Neural progenitor cell (in vitro differentiated cells): ENCODE measurements at regions not wholly inside any gene's neighbourhood (a gene's known extent, or its start where the extent isn't known, plus 50 kb on each side); places are given as distances from the start of the nearest gene placed in this dataset.

ENCODE experiments used
- DNase-seq: peaks from one replicate; pipeline ENCODE4 v3.0.0-alpha.2; 2016; ENCODE audit warnings: low spot score
- H2AFZ ChIP-seq: fragments of 200-600 bp; sonication (generic); replicated peaks from 2 replicates; pipeline ENCODE4 v1.6.1; 2016; ENCODE audit warnings: antibody characterized with exemption
- H3F3A ChIP-seq: fragments of 200-600 bp; sonication (generic); 2 replicates; pipeline ENCODE4 v1.6.1; 2016; ENCODE audit warnings: antibody characterized with exemption, low read depth
- H3K27ac ChIP-seq: fragments of 200-600 bp; sonication (generic); 2 replicates; pipeline ENCODE4 v1.5.1; 2016; ENCODE audit warnings: mild to moderate bottlenecking
- H3K27me3 ChIP-seq: fragments of 200-600 bp; sonication (generic); 2 replicates; pipeline ENCODE4 v1.6.1; 2016; ENCODE audit warnings: mild to moderate bottlenecking, moderate library complexity
- H3K36me3 ChIP-seq: fragments of 200-600 bp; sonication (generic); 2 replicates; pipeline ENCODE4 v1.5.1; 2016
- H3K4me1 ChIP-seq: fragments of 200-600 bp; sonication (generic); 2 replicates; pipeline ENCODE4 v1.6.1; 2016; ENCODE audit warnings: mixed run types
- H3K4me2 ChIP-seq: fragments of 200-600 bp; sonication (generic); 2 replicates; pipeline ENCODE4 v1.6.1; 2016
- H3K4me3 ChIP-seq: fragments of 200-600 bp; sonication (generic); 2 replicates; pipeline ENCODE4 v1.5.1; 2016
- H3K79me2 ChIP-seq: fragments of 200-600 bp; sonication (generic); 2 replicates; pipeline ENCODE4 v1.6.1; 2016; ENCODE audit warnings: low read depth
- H3K9ac ChIP-seq: fragments of 200-600 bp; sonication (generic); 2 replicates; pipeline ENCODE4 v1.6.1; 2016
- H3K9me3 ChIP-seq: fragments of 200-600 bp; sonication (generic); 2 replicates; pipeline ENCODE4 v1.5.1; 2016; ENCODE audit warnings: low read depth
- H4K20me1 ChIP-seq: fragments of 200-600 bp; sonication (generic); 2 replicates; pipeline ENCODE4 v1.6.1; 2016; ENCODE audit warnings: low read depth
- H3K27ac Mint-ChIP-seq: 3 replicates; pipeline ENCODE4 v1.8.0; 2021; ENCODE audit warnings: mixed read lengths
- H3K27me3 Mint-ChIP-seq: 2 replicates; pipeline ENCODE4 v1.8.0; 2022; ENCODE audit warnings: low read depth, mild to moderate bottlenecking, inconsistent platforms, moderate library complexity, mixed read lengths; ENCODE audit not compliant: insufficient read depth
- H3K36me3 Mint-ChIP-seq: 3 replicates; pipeline ENCODE4 v1.8.0; 2021; ENCODE audit warnings: mixed read lengths
- H3K4me1 Mint-ChIP-seq: 3 replicates; pipeline ENCODE4 v1.8.0; 2021; ENCODE audit warnings: mixed read lengths
- H3K4me3 Mint-ChIP-seq: 3 replicates; pipeline ENCODE4 v1.8.0; 2021; ENCODE audit warnings: mild to moderate bottlenecking, moderate library complexity, mixed read lengths
- H3K9me3 Mint-ChIP-seq: 3 replicates; pipeline ENCODE4 v1.8.0; 2020; ENCODE audit warnings: mixed read lengths
- EZH2 ChIP-seq: fragments of 200-600 bp; sonication (generic); IDR thresholded peaks from 2 replicates; pipeline ENCODE4 v1.6.1; 2017; ENCODE audit warnings: antibody characterized with exemption, mild to moderate bottlenecking, moderate library complexity
- EZH2phosphoT487 ChIP-seq: fragments of 200-600 bp; sonication (generic); IDR thresholded peaks from 2 replicates; pipeline ENCODE4 v1.6.1; 2017; ENCODE audit warnings: antibody characterized with exemption
- TF ChIP-seq, protein P1 (sequence below): fragments of 200-600 bp; sonication (generic); IDR thresholded peaks from 2 replicates; pipeline ENCODE4 v1.5.1; 2017; ENCODE audit warnings: antibody characterized with exemption, mild to moderate bottlenecking

DNA sequence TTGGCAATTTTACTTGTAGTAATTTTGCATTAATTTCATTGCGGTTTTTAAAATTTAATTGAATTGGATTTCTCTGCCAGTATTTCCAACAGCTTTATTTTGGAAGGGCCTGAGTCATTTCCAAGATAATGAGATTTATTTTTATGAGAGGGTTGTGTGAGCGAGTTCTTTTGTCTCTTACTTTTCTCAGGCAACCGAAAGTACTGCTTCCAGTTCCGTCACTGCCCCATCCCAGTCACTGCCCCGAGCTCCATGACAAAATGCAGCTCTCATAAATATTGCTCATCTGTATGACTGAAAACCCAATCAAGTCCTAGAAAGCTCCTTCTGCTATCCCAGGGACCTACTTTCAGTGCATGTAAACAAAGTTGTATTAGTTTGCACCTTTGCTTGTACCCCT, 468.4 kb upstream of the SEMA3D start:
- Histone ChIP-seq H3K9ac (no peak overlapping the region), H3K4me3 (no peak overlapping the region), H3K79me2 (no peaks in the 10 kb centered on the region), H3K27ac (no peak overlapping the region), H3K4me2 (no peak overlapping the region), H3F3A (no peaks in the 10 kb centered on the region), H3K9me3 (no peaks in the 10 kb centered on the region), H3K36me3 (no peaks in the 10 kb centered on the region), H3K4me1 (no peaks in the 10 kb centered on the region), H2AFZ (peak overlapping the region; percentile 46), H3K27me3 (no peaks in the 10 kb centered on the region), H4K20me1 (no peaks in the 10 kb centered on the region)
- H3K9me3 Mint-ChIP-seq = no peaks in the 10 kb centered on the region
- H3K36me3 Mint-ChIP-seq = no peaks in the 10 kb centered on the region
- H3K27ac Mint-ChIP-seq = no peak overlapping the region
- no peaks in the 10 kb centered on the region for H3K27me3 Mint-ChIP-seq
- H3K4me3 Mint-ChIP-seq = no peak overlapping the region
- no peaks in the 10 kb centered on the region for H3K4me1 Mint-ChIP-seq
- TF ChIP-seq, protein P1, sequence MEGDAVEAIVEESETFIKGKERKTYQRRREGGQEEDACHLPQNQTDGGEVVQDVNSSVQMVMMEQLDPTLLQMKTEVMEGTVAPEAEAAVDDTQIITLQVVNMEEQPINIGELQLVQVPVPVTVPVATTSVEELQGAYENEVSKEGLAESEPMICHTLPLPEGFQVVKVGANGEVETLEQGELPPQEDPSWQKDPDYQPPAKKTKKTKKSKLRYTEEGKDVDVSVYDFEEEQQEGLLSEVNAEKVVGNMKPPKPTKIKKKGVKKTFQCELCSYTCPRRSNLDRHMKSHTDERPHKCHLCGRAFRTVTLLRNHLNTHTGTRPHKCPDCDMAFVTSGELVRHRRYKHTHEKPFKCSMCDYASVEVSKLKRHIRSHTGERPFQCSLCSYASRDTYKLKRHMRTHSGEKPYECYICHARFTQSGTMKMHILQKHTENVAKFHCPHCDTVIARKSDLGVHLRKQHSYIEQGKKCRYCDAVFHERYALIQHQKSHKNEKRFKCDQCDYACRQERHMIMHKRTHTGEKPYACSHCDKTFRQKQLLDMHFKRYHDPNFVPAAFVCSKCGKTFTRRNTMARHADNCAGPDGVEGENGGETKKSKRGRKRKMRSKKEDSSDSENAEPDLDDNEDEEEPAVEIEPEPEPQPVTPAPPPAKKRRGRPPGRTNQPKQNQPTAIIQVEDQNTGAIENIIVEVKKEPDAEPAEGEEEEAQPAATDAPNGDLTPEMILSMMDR = no peak
- TF ChIP-seq EZH2phosphoT487 (no peak), EZH2 (no peak)
- no peak for DNase-seq

DNA sequence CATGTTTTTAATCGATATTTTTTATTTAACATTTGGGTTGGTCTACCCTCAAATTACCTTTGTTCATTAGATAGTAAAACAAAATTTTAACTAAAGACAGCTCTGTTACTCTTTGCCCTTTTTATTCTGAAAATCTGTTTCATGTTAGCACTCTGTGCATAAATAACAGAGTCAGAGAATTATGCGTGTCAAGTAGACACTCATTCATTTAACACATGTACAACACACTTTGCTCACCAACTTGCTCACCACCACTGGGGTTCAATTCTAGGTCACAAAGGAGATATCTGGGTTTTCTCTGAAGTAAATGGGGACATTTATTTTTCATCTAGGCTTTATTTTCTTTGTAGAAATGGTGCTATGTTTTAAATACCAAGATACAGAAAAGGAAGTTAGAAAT, 457.4 kb upstream of the SEMA3D start:
- Histone ChIP-seq H3K36me3 (no peaks in the 10 kb centered on the region), H3K79me2 (no peaks in the 10 kb centered on the region), H3K4me3 (no peak overlapping the region), H3K9ac (no peak overlapping the region), H4K20me1 (no peaks in the 10 kb centered on the region), H3K27me3 (no peaks in the 10 kb centered on the region), H3F3A (no peaks in the 10 kb centered on the region), H3K4me1 (no peaks in the 10 kb centered on the region), H3K27ac (no peak overlapping the region), H3K9me3 (no peaks in the 10 kb centered on the region), H3K4me2 (no peak overlapping the region), H2AFZ (no peak overlapping the region)
- Mint-ChIP-seq H3K4me3 (no peak overlapping the region), H3K4me1 (peaks cover 6% of the 10 kb centered on the region), H3K36me3 (no peaks in the 10 kb centered on the region), H3K27me3 (no peaks in the 10 kb centered on the region), H3K9me3 (no peaks in the 10 kb centered on the region), H3K27ac (no peak overlapping the region)
- TF ChIP-seq EZH2phosphoT487 = no peak
- TF ChIP-seq, protein P1 = no peak
- TF ChIP-seq EZH2 = no peak
- no peak for DNase-seq

DNA sequence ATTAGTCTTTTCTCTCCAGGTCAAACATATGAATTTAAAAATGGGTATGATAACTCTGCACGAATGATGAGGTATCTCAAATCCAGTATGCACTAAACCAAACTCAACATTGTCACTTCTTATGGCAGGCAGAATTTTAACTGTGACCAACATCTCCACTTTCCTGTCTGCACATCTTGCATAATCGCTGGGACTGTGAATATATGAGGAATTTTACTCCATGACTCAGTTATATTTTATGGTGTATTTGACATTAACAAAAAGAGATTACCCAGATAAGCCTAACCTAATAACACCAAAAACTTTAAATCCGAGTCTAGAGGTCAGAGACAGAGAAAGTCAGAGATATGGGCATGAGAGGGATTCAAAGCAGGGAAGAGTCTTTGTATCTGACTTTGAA, 454.5 kb upstream of the SEMA3D start:
- Histone ChIP-seq H3K27ac (no peak overlapping the region), H3K79me2 (no peaks in the 10 kb centered on the region), H3K9ac (no peak overlapping the region), H3F3A (no peaks in the 10 kb centered on the region), H3K4me2 (no peak overlapping the region), H3K4me1 (no peaks in the 10 kb centered on the region), H2AFZ (no peak overlapping the region), H3K9me3 (no peaks in the 10 kb centered on the region), H3K36me3 (no peaks in the 10 kb centered on the region), H3K27me3 (no peaks in the 10 kb centered on the region), H3K4me3 (no peak overlapping the region), H4K20me1 (no peaks in the 10 kb centered on the region)
- Mint-ChIP-seq H3K4me1 (peaks cover 6% of the 10 kb centered on the region), H3K4me3 (no peak overlapping the region), H3K9me3 (no peaks in the 10 kb centered on the region), H3K27me3 (no peaks in the 10 kb centered on the region), H3K27ac (no peak overlapping the region), H3K36me3 (no peaks in the 10 kb centered on the region)
- TF ChIP-seq, protein P1 = no peak
- TF ChIP-seq EZH2phosphoT487 (no peak), EZH2 (no peak)
- no peak for DNase-seq

DNA sequence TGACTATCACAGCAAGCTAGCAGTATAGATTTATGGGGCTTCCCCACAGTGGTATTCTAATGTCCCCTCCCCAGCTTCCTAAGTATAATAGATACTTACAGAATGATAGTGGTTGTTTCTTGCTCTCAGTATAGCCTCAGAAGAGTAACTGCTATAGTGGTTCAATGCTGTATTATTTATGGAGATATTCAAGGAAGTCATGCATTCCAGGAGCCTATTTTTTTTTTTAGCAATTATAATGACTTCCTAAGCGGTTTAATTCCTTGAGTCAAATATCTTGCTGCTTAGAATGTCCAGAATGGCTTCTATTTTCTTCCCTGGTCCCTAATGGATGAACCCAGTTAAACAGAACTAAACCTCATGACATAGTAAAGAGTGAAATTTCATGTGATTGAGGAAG, 451.5 kb upstream of the SEMA3D start:
- Histone ChIP-seq H3K4me1 (no peaks in the 10 kb centered on the region), H3K27ac (no peak overlapping the region), H3K4me3 (no peak overlapping the region), H4K20me1 (no peaks in the 10 kb centered on the region), H3K36me3 (no peaks in the 10 kb centered on the region), H3F3A (no peaks in the 10 kb centered on the region), H3K9ac (no peak overlapping the region), H3K4me2 (no peak overlapping the region), H2AFZ (no peak overlapping the region), H3K79me2 (no peaks in the 10 kb centered on the region), H3K9me3 (no peaks in the 10 kb centered on the region), H3K27me3 (no peaks in the 10 kb centered on the region)
- Mint-ChIP-seq H3K27me3 (no peaks in the 10 kb centered on the region), H3K4me1 (peaks cover 6% of the 10 kb centered on the region), H3K4me3 (no peak overlapping the region), H3K27ac (no peak overlapping the region), H3K9me3 (no peaks in the 10 kb centered on the region), H3K36me3 (no peaks in the 10 kb centered on the region)
- DNase-seq = no peak
- TF ChIP-seq, protein P1 = no peak
- TF ChIP-seq EZH2phosphoT487 (no peak), EZH2 (no peak)
